HG02588 (cell line): ENCODE measurements at regions not wholly inside any gene's neighbourhood (a gene's known extent, or its start where the extent isn't known, plus 50 kb on each side); places are given as distances from the start of the nearest gene placed in this dataset.

Experiments used
- ATAC-seq: cut with Tn5 transposase; IDR thresholded peaks from one replicate; pipeline ENCODE4 v1.9.1; 2021; ENCODE audit warnings: mild to moderate bottlenecking, moderate library complexity; ENCODE audit not compliant: unreplicated experiment

GRCh38 chr4:83172371-83172770 lies 57.8 kb upstream of the PLAC8 start:
- ATAC-seq: no peak

- no peak for ATAC-seq
Measured at GRCh38 chr4:83171436-83172039, 57.0 kb upstream of the PLAC8 start.

- peak; percentile 43 for ATAC-seq
Measured at GRCh38 chr4:83170952-83171399, 56.4 kb upstream of the PLAC8 start.
